Prostate gland (tissue), 2 donors: ENCODE measurements at regions not wholly inside any gene's neighbourhood (a gene's known extent, or its start where the extent isn't known, plus 50 kb on each side); places are given as distances from the start of the nearest gene placed in this dataset.

Source experiments
- DNase-seq: peaks from one replicate; pipeline ENCODE4 v3.0.0-alpha.2; 2019; ENCODE audit warnings: low spot score
- H3K27ac ChIP-seq, 2 donors: fragments of 200-600 bp; sonication (generic); 2 replicates each; pipeline ENCODE4 v1.5.1; 2017 to 2019
- H3K27me3 ChIP-seq: fragments of 200-600 bp; sonication (generic); replicated peaks from 2 replicates; pipeline ENCODE4 v1.5.1; 2019; ENCODE audit not compliant: insufficient read depth
- H3K36me3 ChIP-seq, 2 donors: fragments of 200-600 bp; sonication (generic); 1 replicate in 1 of 2; 2 replicates in 1 of 2; pipeline versions ENCODE4 v1.5.1 to v1.8.1; 2017 to 2019
- H3K4me1 ChIP-seq: fragments of 200-600 bp; sonication (generic); replicated peaks from 2 replicates; pipeline ENCODE4 v1.5.1; 2019
- H3K4me3 ChIP-seq, 2 donors: fragments of 200-600 bp; sonication (generic); 2 replicates each; pipeline ENCODE4 v1.5.1; 2017 to 2019
- H3K9me3 ChIP-seq: fragments of 200-600 bp; sonication (generic); 2 replicates; pipeline ENCODE4 v1.5.1; 2017
- CTCF ChIP-seq, 4 experiments: fragments of 200-600 bp in 2 of 4; fragments of 450-650 bp in 2 of 4; sonication (generic) in 2 of 4; IDR thresholded peaks; 1 replicate in 3 of 4; 2 replicates in 1 of 4; pipeline ENCODE4 v1.5.1; 2016 to 2019; ENCODE audit warnings: antibody characterized with exemption in 4 of 4, mild to moderate bottlenecking in 2 of 4, moderate library complexity in 2 of 4
- POLR2A ChIP-seq: fragments of 450-650 bp; IDR thresholded peaks from one replicate; pipeline ENCODE4 v1.6.1; 2016; ENCODE audit warnings: antibody characterized with exemption, mild to moderate bottlenecking
- POLR2AphosphoS5 ChIP-seq: sonication (generic); formaldehyde crosslinking; IDR thresholded peaks from one replicate; pipeline ENCODE4 v1.6.1; 2017; ENCODE audit warnings: antibody characterized with exemption
- WGBS: methylation state at CpG from one replicate; pipeline ENCODE4 v1.1.5; 2018; 5-methylcytosine and 5-hydroxymethylcytosine counted together
- intact Hi-C: fragments of 100-400 bp; cut with DNase I; formaldehyde crosslinking; loops from one replicate; pipeline ENCODE4 v1.14.2; 2022

GRCh38 chr3:22157848-22158247, 406.8 kb upstream of the ZNF385D start:
- 94% methylated on average over 4 of the region's 4 CpGs for WGBS
- no peak for DNase-seq
- TF ChIP-seq POLR2AphosphoS5 (no peak), POLR2A (no peak), CTCF (IDR thresholded peaks at IDR 0.05) (no peak)
- peak overlapping the region in 1 of 2 donors; percentile 69 for H3K27ac ChIP-seq
- H3K4me1 ChIP-seq, result peaks cover 3% of the 10 kb centered on the region
- H3K9me3 ChIP-seq, result no peaks in the 10 kb centered on the region
- intact Hi-C loops, result no loop called here
- no peak overlapping the region for H3K4me3 ChIP-seq
- H3K36me3 ChIP-seq, result no peaks in the 10 kb centered on the region
- H3K27me3 ChIP-seq, result no peaks in the 10 kb centered on the region

GRCh38 chr3:22159004-22159695, 408.1 kb upstream of the ZNF385D start:
- Histone ChIP-seq H3K36me3 (no peaks in the 10 kb centered on the region), H3K4me1 (peaks cover 3% of the 10 kb centered on the region), H3K27me3 (no peaks in the 10 kb centered on the region), H3K4me3 (no peak overlapping the region), H3K9me3 (no peaks in the 10 kb centered on the region), H3K27ac (peak overlapping the region; percentile 69 to 73)
- TF ChIP-seq CTCF (IDR thresholded peaks at IDR 0.05) (no peak), POLR2AphosphoS5 (peak; percentile 92)
- WGBS, result 36% methylated on average over 5 of the region's 5 CpGs
- DNase-seq, result peak; percentile 77
- intact Hi-C loops, result no loop called here

GRCh38 chr3:22161315-22161714, 410.3 kb upstream of the ZNF385D start:
- Histone ChIP-seq H3K4me1 (peaks cover 3% of the 10 kb centered on the region), H3K27ac (no peak overlapping the region), H3K4me3 (no peak overlapping the region), H3K9me3 (no peaks in the 10 kb centered on the region), H3K27me3 (no peaks in the 10 kb centered on the region), H3K36me3 (no peaks in the 10 kb centered on the region)
- TF ChIP-seq POLR2AphosphoS5, result no peak
- TF ChIP-seq CTCF (IDR thresholded peaks at IDR 0.05), result no peak
- no peak for TF ChIP-seq POLR2A
- no peak for DNase-seq
- intact Hi-C loops, result no loop called here

- WGBS, result 78% methylated on average over 1 of the region's 1 CpG
- intact Hi-C loops, result loop anchor here (10.0 kb wide), 1 partner anchor 734 kb away; no protein-coding TSS in a partner anchor
- H3K4me3 ChIP-seq, result no peak overlapping the region
- H3K36me3 ChIP-seq, result no peaks in the 10 kb centered on the region
- H3K27ac ChIP-seq, result no peak overlapping the region
- H3K27me3 ChIP-seq, result no peaks in the 10 kb centered on the region
- no peak for DNase-seq
- H3K4me1 ChIP-seq, result no peaks in the 10 kb centered on the region
- TF ChIP-seq POLR2A, result no peak
- no peak for TF ChIP-seq POLR2AphosphoS5
- no peak for TF ChIP-seq CTCF (IDR thresholded peaks at IDR 0.05)
- no peaks in the 10 kb centered on the region for H3K9me3 ChIP-seq
These were observed 419.4 kb upstream of the ZNF385D start for GRCh38 chr3:22170370-22170769.

GRCh38 chr3:22172964-22173363, 422.0 kb upstream of the ZNF385D start:
- H3K4me3 ChIP-seq, result no peak overlapping the region
- H3K27me3 ChIP-seq, result no peaks in the 10 kb centered on the region
- 91% methylated on average over 4 of the region's 4 CpGs for WGBS
- no peaks in the 10 kb centered on the region for H3K4me1 ChIP-seq
- no peak for DNase-seq
- TF ChIP-seq CTCF (IDR thresholded peaks at IDR 0.05) (no peak), POLR2A (no peak), POLR2AphosphoS5 (no peak)
- no peaks in the 10 kb centered on the region for H3K9me3 ChIP-seq
- intact Hi-C loops, result loop anchor here (10.0 kb wide), 1 partner anchor 732 kb away; no protein-coding TSS in a partner anchor
- no peak overlapping the region for H3K27ac ChIP-seq
- no peaks in the 10 kb centered on the region for H3K36me3 ChIP-seq
